ENCODE measurements at regions not wholly inside any gene's neighbourhood (a gene's known extent, or its start where the extent isn't known, plus 50 kb on each side); places are given as distances from the start of the nearest gene placed in this dataset.

GRCh38 chr13:80530902-80531301, 190.0 kb upstream of the SPRY2 start:
- ATAC-seq (no peak), DNase-seq (no peak)
- Histone ChIP-seq H3K27ac (no peak overlapping the region), H3K9me3 (peaks cover 4% of the 10 kb centered on the region), H3K36me3 (no peaks in the 10 kb centered on the region), H3K27me3 (no peaks in the 10 kb centered on the region), H3K4me3 (no peak overlapping the region), H3K4me1 (no peaks in the 10 kb centered on the region)
- intact Hi-C loops (cut with DNase I): no loop called here
- TF ChIP-seq, protein P1, sequence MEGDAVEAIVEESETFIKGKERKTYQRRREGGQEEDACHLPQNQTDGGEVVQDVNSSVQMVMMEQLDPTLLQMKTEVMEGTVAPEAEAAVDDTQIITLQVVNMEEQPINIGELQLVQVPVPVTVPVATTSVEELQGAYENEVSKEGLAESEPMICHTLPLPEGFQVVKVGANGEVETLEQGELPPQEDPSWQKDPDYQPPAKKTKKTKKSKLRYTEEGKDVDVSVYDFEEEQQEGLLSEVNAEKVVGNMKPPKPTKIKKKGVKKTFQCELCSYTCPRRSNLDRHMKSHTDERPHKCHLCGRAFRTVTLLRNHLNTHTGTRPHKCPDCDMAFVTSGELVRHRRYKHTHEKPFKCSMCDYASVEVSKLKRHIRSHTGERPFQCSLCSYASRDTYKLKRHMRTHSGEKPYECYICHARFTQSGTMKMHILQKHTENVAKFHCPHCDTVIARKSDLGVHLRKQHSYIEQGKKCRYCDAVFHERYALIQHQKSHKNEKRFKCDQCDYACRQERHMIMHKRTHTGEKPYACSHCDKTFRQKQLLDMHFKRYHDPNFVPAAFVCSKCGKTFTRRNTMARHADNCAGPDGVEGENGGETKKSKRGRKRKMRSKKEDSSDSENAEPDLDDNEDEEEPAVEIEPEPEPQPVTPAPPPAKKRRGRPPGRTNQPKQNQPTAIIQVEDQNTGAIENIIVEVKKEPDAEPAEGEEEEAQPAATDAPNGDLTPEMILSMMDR (IDR thresholded peaks at IDR 0.05): no peak

DNA sequence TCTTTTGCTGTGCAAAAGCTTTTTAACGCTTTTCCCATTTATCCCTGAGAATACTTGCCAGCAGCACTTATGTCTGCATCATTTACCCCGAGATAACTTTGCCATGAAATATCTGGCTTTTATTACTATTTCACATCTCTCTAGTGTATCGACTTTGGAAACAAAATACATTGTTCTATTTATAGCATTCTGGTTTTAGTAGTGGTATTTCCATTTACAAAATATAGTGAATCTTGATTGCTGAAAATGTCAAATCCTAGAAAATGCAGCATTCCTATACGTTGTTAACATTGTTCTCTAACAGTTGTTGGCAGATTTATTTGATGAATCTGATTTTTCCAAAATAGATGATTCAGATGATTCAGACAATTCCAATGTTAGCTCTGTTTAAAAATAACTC, 189.3 kb upstream of the SPRY2 start:
- intact Hi-C loops (cut with DNase I): no loop called here

DNA sequence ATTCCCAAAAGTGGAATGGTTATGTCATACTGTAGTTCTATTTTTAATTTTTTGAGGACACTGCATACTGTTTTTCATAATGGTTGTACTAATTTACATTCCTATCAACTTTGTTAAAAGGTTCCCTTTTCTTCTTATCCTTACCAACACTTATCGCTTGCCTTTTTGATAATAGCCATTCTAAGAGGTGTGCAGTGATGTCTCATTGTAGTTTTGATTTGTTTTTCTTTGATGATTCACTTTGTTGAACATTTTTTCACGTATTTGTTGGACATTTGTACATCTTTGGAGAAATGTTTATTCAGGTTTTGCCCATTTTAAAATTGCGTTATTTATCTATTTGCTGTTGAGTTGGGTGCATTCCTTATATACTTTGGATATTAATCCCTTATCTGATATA, 188.8 kb upstream of the SPRY2 start:
- H3K4me1 ChIP-seq: no peaks in the 10 kb centered on the region
- H3K27ac ChIP-seq: no peak overlapping the region
- ATAC-seq (no peak), DNase-seq (no peak)
- TF ChIP-seq, protein P1 (IDR thresholded peaks at IDR 0.05): no peak
- no peak overlapping the region for H3K4me3 ChIP-seq
- H3K9me3 ChIP-seq: peaks cover 4% of the 10 kb centered on the region
- H3K36me3 ChIP-seq: no peaks in the 10 kb centered on the region
- no peaks in the 10 kb centered on the region for H3K27me3 ChIP-seq
- intact Hi-C loops (cut with DNase I): no loop called here

More for the DNA sequence above, 189.3 kb upstream of the SPRY2 start:
- Histone ChIP-seq H3K4me3 (no peak overlapping the region), H3K9me3 (peaks cover 4% of the 10 kb centered on the region), H3K27me3 (no peaks in the 10 kb centered on the region), H3K27ac (no peak overlapping the region), H3K4me1 (no peaks in the 10 kb centered on the region), H3K36me3 (no peaks in the 10 kb centered on the region)
- DNase-seq (no peak), ATAC-seq (no peak)
- TF ChIP-seq, protein P1 (IDR thresholded peaks at IDR 0.05): no peak

GRCh38 chr13:80528733-80529132, 187.8 kb upstream of the SPRY2 start:
- DNase-seq: no peak
- intact Hi-C loops (cut with DNase I): no loop called here
- peaks cover 4% of the 10 kb centered on the region for H3K9me3 ChIP-seq

GRCh38 chr13:80527400-80527799, 186.5 kb upstream of the SPRY2 start:
- intact Hi-C loops (cut with DNase I): no loop called here

More at GRCh38 chr13:80528733-80529132, 187.8 kb upstream of the SPRY2 start:
- TF ChIP-seq, protein P1 (IDR thresholded peaks at IDR 0.05): no peak
- Histone ChIP-seq H3K4me3 (no peak overlapping the region), H3K36me3 (no peaks in the 10 kb centered on the region), H3K27me3 (no peaks in the 10 kb centered on the region), H3K27ac (no peak overlapping the region), H3K4me1 (no peaks in the 10 kb centered on the region)
- no peak for ATAC-seq

More at GRCh38 chr13:80527400-80527799, 186.5 kb upstream of the SPRY2 start:
- H3K9me3 ChIP-seq: peaks cover 4% of the 10 kb centered on the region
- H3K36me3 ChIP-seq: no peaks in the 10 kb centered on the region
- no peaks in the 10 kb centered on the region for H3K4me1 ChIP-seq
- H3K27me3 ChIP-seq: no peaks in the 10 kb centered on the region
- TF ChIP-seq, protein P1 (IDR thresholded peaks at IDR 0.05): no peak
- no peak for ATAC-seq
- no peak for DNase-seq
- no peak overlapping the region for H3K27ac ChIP-seq
- no peak overlapping the region for H3K4me3 ChIP-seq
